CD4-positive, alpha-beta T cell treated with Interleukin-6 for 4 hours (primary cell): ENCODE measurements at regions not wholly inside any gene's neighbourhood (a gene's known extent, or its start where the extent isn't known, plus 50 kb on each side); places are given as distances from the start of the nearest gene placed in this dataset.
"Not testable (repeated sequence)": the region's sequence is repeated elsewhere in the genome, so short reads cannot be mapped to it uniquely, and the experiment has no call there.

Source experiments
- DNase-seq: peaks from one replicate; pipeline ENCODE4 v3.0.0-alpha.2; 2020; ENCODE audit warnings: mixed read lengths

- no peak for DNase-seq
Measured at GRCh38 chrX:25130619-25131018, 114.9 kb upstream of the ARX start.

- no peak for DNase-seq
Measured at GRCh38 chrX:25125483-25125882, 109.7 kb upstream of the ARX start.

GRCh38 chrX:25124391-25124790, 108.6 kb upstream of the ARX start:
- DNase-seq = no peak

GRCh38 chrX:25112156-25112555, 96.4 kb upstream of the ARX start:
- DNase-seq = no peak

GRCh38 chrX:25108481-25108880, 92.7 kb upstream of the ARX start:
- no peak for DNase-seq

GRCh38 chrX:25105221-25105620, 89.5 kb upstream of the ARX start:
- no peak for DNase-seq

GRCh38 chrX:25096522-25097045, 80.8 kb upstream of the ARX start:
- DNase-seq = no peak

GRCh38 chrX:25091152-25091551, 75.4 kb upstream of the ARX start:
- not testable (repeated sequence) for DNase-seq

- no peak for DNase-seq
Measured at GRCh38 chrX:25084446-25084845, 68.7 kb upstream of the ARX start.

GRCh38 chrX:25083661-25084060, 67.9 kb upstream of the ARX start:
- DNase-seq = no peak

- no peak for DNase-seq
Measured at GRCh38 chrX:25079020-25079419, 63.3 kb upstream of the ARX start.

GRCh38 chrX:25076941-25077500, 61.3 kb upstream of the ARX start:
- no peak for DNase-seq

- no peak for DNase-seq
Measured at GRCh38 chrX:25072247-25072646, 56.5 kb upstream of the ARX start.

- no peak for DNase-seq
Measured at GRCh38 chrX:25070038-25070437, 54.3 kb upstream of the ARX start.

GRCh38 chrX:25069209-25069608, 53.4 kb upstream of the ARX start:
- no peak for DNase-seq

- DNase-seq = no peak
Measured at GRCh38 chrX:25068340-25068739, 52.6 kb upstream of the ARX start.

GRCh38 chrX:25067271-25068172, 51.8 kb upstream of the ARX start:
- no peak for DNase-seq

- no peak for DNase-seq
Measured at GRCh38 chrX:25066131-25066530, 50.4 kb upstream of the ARX start.
